Stimulated activated CD4-positive, alpha-beta T cell treated with anti-CD3 and anti-CD28 coated beads, TNF-alpha, amount 100 ng/mL, for 48 hours (primary cell): ENCODE measurements at regions not wholly inside any gene's neighbourhood (a gene's known extent, or its start where the extent isn't known, plus 50 kb on each side); places are given as distances from the start of the nearest gene placed in this dataset.
"Not testable (repeated sequence)": the region's sequence is repeated elsewhere in the genome, so short reads cannot be mapped to it uniquely, and the experiment has no call there.

Experiments
- DNase-seq, 3 donors: peaks; one replicate each; pipeline ENCODE4 v3.0.0-alpha.2; 2020; ENCODE audit warnings: low read depth in 3 of 3

DNA sequence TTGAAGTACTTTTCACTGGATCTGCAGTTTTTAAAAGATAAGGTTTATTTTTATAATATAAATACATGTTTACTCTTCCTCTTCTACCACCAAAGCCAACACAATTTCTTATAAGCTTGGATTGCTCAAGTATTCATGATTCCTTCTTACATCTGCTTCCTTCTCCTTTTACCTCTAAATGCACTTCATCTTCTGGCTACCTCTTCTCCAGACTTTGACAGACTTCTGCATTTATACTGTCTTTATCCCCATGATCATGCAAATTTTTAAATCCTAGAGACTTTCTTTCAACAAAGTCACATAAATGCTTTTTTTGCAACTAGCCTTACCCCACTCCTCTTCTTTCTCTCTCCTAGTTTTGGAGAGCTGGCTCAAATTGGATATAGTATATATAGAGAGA is 142.9 kb downstream of the TFAP2B start:
- no peak for DNase-seq

DNA sequence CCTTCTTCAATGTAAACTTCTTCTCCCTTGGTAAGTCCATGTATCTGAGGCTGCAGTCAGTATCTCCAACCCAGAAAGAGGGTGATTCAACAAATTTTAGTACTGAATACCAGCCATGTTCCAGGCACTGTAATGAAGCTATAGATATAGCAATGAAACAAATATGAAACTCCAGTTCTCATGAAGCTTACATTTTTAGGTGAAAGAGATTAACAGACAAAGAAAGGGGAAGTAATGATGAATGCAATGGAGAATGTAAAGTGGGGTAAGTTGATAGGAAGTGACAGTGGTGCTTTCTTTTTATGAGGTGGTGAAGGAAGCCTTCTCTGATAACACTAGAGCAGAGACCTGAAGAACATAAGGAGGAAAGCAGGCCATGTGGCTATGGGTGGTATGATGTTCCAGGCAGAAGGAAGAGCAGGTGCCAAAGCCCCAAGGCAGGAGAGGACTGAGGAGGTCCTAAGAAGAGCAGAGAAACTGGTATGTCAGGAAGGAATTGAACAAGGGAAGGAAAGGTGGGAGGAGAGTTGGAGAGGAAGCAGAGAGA is 143.6 kb downstream of the TFAP2B start:
- no peak for DNase-seq

DNA sequence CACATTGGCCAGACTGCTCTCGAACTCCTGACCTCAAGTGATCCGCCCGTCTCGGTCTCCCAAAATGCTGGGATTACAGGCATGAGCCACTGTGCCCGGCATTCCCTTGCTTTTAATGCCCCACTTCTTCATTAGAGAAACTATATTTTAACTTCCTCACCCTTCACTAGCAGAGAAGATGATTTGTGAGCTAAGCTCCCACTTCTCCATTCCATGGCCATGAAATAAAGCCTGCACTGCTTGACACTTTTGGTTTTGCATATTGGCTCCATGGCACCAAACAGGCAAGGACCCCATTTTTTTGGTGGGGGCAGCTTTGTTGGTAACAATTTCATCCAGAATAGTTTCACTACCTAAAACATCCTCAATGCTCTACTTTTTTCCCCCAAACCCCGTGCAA is 145.3 kb downstream of the TFAP2B start:
- DNase-seq = no peak

DNA sequence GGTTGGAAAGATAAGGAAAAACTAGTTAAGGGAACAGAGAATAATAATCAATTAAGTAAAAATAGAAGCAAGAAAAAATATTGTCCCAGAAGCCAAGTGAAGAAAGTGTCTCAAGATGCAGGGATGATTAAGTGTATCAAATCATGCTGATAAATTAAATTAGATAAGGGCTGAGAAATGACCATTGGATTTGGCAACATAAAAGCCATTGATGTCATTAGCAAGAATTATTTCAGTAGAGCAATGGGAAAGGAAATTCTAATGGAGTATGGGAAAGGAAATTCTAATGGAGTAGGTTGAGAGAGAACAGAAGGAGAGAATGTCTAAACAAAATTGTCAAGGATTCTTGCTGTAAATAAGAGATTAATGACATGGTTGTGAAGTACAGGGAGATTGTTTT is 146.8 kb downstream of the TFAP2B start:
- DNase-seq = no peak

DNA sequence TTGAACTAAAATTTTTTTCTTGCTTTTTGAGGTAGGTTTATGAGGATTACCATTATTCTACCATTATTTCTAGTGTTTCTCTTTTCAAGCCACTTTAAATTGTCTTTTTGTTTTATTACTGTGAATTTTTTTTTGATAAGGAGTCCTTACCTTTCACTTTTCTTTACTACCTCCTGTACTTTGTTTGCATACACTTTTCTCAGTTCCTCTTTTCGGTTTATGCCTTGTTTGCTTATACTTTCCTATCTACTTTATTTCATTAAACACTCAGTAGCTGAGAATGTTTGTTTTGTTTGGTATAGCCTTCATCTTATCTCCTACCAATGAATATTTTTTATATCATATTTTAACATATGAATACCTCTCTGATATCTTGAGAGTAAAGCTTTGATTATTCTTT is 147.9 kb downstream of the TFAP2B start:
- no peak for DNase-seq

DNA sequence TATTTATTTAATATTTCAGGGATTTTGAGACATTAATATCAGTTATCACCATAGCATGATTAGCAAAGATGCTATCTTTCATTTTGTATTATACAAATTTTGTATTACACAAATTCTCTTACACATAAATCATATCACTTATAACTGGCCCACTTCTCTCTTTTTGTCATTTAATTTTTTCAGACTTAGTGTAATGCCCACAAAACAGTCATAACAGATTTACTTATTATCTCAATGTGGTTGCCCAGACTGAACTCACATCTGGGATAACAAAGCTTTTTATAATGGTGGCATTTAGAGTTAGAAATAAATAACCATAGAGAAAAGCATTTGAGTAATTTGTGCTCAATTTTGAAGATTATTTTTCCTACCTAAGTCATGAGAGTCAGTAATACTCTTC is 148.3 kb downstream of the TFAP2B start:
- DNase-seq = no peak

DNA sequence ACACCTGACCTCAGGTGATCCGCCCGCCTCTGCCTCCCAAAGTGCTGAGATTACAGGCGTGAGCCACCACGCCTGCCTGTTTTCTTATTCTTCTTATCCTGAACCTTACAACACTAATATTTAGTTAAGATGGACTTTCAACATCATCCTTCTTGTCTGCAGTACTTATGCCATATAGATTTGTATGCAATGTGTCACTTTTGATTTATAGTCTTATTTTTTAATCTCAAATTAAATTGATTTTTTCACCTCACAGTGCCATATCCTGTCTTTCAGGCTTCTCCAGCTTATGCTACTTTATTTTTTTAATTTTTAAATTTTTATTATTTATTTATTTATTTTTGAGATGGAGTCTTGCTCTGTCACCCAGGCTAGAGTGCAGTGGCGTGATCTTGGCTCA is 149.6 kb downstream of the TFAP2B start:
- not testable (repeated sequence) for DNase-seq

DNA sequence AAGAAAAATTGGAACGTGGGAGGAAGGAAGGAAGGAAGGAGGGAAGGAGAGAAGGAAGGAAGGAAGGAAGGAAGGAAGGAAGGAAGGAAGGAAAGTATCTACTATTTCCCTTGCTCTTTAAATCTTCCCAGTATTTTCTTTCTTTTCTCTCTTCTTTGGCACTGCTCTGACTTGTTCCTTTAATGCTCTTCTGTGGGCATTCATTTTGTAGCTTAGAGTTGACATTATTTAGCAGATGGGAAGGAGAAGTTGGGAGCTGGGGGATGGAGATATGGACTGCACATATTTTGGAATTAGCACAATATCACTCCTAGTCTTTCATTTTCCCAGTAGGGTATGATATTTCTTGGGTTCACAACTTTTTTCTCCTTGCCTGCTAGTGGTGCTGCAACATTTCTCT is 152.2 kb downstream of the TFAP2B start:
- DNase-seq = no peak

DNA sequence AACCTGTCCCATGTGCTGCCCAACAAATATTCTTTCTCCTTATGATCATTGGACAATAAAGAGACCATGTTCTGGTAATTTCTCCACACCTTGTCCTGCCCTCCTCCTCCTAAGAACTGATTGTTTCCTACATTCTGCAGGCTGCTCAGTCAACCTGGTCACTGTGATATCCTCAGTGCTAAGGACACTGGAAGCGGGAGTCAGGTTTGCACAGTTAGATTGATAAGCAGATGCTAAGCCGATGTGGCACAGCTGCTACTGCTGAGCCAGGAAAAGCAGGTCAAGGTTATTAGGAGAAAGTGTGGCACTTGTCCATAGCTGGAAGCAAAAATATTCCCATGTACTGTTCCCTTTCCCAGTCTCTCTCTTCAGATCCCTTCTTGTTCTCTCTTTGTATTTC is 154.8 kb downstream of the TFAP2B start:
- DNase-seq = no peak

DNA sequence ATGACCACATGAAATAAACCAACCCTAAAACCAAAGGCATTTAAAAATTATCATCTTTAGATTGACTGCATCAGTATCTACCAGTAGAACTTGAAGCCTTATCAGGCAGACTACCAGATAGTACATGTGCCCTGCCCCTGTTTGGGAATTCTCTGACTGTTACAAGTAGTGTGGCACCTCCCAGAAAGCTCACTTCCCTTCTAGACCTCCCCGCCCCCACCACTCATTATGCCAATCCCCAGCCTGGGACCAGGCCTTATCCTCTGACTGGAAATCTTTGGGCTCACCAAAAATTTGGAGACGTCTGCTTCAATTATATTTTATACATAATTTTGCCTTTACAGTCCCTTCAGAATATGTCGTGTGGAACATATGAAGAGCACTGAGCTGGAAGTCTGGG is 155.6 kb downstream of the TFAP2B start:
- DNase-seq = no peak

DNA sequence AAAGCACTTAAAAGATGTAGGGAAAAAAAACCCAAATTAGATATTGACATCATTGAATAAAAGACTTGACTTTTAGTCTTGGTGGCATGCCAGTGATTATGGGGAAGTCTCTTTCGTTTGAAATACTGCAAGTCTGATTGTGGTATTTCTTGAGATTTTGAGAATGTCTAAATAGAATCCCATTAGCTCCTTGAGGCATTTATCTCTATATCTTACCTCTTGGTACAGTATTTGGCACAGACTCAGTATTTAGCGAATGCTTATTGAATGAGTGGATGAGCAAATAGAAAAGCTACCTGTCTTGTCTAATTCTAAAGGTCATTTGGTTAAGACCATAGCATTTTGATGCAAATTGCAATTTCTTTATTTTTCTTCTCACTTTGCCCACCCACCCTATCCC is 156.5 kb downstream of the TFAP2B start:
- no peak for DNase-seq

DNA sequence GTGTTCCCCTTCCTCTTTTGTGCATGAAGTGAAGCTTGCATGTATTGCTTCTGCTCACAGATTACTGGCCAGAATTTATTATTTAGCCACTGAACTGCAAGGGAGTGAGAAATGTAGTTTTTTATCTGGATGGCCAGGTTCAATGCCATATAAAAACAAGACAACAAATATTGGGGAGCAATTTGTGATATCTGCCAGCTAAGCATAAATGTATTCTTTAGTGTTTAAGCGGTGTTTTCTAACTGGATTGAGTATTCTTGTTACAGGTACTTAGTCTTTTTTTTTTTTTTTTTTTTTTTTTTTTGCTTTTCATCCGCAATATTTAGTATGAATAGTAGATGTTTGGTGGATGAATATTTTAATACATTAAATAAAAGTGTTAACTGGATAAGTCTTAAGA is 158.2 kb downstream of the TFAP2B start:
- DNase-seq = no peak

DNA sequence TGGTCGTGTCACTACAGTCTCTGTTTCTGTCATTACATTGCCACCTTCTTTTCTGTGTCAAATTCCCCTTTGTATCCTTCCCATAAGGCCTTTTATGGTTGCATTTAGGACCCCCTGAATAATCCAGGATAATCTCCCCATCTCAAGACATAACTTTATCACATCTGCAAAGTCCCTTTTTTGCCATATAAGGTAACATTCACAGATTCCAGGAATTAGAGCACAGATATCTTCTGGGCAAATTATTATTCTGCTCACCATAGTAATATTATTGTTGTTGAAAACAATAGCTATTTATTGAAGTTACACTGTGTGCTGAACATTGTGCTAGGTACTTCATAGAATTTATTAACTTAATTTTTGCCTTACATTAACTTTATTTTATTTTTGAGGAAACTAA is 159.1 kb downstream of the TFAP2B start:
- DNase-seq = no peak

DNA sequence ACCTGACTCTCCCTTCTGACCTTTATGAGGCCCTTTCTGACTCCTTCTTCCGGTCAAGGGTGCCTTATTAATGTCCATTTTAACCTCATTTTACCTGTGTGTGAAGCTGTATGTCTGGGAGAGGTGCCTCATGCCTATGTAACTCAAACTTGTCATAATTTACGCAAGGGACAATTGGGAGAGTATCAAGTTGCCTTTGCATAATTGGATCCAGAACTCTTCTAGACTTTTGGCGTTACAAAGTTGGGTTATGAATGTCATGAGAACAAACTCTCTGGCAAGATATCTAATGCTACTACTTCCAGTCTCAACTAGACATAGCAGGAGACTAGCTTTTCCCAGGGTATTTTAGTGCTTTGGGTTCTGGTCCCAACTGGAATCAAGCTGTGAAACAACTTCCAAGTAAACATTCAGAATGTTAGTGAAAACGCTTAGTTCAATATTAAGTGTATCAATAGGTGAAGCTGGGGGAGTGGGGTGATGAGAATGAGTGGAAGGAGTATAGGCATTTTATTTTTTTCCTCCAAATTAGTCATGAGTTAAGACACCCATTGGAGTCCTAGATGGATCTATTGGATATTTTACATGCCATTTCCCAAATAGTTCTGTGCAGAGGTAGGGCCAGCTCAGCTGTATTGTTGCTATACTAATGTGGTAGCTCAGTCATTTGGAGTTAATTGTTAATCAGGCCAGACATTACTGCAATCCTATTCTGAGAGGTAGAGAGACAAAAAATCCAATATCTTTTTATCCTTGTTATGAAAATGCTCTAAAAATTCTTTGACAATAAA is 159.9 kb downstream of the TFAP2B start:
- DNase-seq = no peak

DNA sequence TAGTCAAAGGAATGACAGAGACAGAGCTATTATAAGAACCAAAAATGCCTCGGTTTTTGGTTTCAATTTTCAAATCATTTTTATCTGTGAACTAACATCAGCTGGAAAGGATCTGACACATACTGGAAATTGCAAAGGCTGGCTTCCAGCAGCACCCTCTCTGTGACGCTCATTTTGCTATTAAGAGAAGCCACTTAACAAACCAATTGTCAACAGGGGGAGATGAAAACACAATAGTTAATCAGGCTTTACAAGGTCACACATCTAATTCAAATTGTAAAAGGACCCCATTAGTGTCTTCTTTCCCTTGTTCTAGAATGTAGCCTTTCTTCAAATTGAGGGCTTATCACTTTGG is 160.5 kb downstream of the TFAP2B start:
- DNase-seq = no peak

DNA sequence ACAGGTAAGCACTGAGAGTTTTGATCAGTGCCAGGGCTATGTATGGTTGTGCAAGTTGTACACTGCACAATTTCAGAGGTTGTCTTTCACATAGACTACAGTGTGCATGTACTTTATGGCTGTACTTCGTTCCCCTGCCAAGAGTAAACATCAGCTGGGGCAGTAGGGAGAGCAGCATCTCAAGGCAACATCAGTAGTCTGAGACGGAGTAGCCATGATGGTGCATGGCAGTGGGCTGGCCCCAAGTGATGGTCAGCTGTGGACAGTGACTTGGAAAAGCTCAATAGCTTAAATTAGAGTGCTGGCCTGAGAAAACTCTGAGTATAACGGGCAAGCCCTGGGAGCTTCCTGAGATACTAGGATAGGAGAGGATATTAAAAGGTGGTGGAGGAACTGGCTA is 165.5 kb downstream of the TFAP2B start:
- DNase-seq = no peak

DNA sequence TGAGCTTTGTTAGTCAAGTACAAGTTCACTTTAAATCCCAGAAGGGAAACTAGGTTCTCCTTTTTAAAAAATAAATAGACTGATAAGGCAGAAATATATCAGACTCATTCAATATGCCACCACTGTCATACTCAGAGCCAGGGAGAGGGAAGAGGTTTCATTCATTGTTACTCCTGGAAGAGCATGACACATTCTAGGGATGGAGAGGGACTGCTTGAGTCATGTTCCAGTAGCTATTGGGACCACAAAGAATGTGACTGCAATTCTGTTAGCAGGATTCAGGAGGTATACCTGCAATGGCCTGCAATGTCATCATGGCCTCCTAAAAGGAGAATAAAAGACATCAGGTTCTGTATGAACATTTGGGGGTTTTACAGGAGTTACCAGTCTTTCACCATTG is 167.6 kb downstream of the TFAP2B start:
- no peak for DNase-seq

DNA sequence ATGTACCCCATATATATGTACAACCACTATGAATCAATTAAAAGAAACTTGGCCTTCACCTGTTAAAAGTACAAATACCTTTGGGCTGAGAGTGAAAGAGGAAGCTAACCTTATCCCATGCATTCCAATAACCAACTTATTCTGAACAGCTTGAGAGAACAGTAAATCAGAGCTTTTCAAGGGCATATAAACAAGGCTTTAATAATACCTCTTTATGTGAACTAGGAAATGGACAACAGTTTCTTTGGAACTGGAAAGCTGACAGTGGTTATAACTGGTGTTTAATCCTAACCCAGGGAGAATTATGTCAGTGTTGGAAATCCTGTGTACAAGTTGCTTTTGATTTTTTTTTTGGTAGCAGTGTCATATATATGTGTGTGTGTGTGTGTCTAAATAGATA is 170.5 kb downstream of the TFAP2B start:
- DNase-seq = no peak

DNA sequence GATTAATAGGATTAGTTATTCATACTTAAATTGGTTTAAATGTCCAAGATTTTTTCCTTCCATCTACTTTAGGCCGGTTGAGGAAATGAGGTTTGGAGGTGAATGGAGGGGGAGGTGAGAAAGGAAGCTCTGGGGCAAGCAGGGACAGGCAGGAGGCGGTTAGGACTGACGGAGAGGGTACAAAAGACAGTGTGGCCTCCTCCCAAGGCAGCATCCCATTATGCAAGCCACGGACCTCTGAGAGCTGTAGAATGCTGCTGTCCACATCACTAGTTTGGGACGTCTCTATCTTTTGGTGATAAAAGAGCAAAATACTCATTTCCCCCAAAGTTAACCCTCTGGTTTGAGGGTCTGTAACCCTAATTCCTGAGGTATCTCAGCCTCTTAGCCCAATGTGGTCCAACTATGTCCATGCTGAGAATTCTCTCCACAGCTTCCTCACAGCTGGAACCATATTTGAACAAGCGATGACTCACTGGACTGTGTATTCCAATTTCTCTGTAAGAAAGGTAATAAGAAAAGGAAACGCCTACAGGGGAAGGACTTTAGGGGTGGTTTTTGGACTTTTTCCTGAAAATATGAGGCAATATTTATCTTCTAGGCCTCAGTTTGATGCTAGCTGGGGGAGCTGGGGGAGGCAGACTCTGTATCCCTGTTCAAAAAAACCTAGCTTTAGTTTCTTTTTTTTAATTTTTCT is 172.2 kb downstream of the TFAP2B start:
- no peak for DNase-seq

DNA sequence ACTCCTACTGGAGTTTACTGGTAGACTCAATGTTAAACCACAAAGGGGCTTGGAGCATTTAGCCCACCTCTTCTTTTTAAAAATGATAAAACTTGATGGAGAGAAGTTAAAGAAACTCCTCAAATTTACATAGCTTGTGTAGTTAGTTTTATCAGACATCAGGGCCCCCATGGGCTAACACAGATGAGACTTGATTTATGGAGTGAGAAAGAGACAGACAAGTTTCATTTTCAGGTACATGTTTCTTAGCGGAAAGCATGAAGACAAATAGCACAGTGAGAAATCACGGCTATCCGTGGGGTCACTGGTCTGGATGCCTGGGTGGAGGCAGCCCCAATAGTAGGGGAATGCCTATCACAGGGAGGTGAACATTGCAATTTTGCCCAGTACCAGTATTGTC is 173.6 kb downstream of the TFAP2B start:
- DNase-seq = no peak

DNA sequence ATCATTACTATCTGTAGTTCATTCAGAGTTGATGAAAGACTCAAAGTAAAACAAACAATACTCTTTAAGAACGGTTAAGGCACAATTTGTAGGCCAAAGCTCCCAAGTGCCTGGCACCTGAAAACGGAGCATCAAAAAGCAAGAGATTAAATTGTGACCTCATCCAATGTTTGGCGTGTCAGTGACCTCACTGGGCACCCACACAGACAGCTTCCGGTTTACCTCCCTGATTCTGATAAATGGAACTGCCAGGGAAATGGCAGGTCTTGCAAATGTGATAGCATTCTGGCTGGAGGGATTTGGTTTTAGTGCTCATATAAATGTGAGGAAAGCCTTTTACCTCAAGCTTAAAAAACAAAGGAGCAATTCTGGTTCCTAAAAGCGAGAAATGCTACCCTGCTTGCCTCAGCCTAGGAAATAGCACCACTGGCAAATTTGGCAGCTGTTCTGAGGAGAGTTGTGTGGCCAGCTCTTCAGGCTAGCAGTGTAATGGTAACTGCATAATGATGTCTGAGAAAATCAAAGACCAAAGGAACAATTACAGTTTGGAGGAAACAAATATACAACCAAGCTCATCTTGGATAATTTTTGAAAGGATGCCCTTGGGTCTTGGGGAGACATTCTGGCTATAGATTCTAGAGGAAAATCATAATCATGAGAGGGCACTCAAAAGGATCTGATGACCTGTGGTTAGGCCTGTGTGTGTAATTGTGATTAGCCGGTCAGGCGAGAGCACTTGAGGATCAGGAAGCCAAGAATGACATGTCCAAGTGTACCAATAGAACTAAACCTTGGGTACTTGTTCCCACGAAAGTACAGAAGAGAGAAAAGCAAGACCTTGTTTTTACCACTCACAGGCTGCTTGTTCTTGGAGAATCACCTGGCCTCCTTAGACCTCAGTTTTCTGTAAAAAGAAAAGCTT is 174.3 kb downstream of the TFAP2B start:
- DNase-seq = no peak

DNA sequence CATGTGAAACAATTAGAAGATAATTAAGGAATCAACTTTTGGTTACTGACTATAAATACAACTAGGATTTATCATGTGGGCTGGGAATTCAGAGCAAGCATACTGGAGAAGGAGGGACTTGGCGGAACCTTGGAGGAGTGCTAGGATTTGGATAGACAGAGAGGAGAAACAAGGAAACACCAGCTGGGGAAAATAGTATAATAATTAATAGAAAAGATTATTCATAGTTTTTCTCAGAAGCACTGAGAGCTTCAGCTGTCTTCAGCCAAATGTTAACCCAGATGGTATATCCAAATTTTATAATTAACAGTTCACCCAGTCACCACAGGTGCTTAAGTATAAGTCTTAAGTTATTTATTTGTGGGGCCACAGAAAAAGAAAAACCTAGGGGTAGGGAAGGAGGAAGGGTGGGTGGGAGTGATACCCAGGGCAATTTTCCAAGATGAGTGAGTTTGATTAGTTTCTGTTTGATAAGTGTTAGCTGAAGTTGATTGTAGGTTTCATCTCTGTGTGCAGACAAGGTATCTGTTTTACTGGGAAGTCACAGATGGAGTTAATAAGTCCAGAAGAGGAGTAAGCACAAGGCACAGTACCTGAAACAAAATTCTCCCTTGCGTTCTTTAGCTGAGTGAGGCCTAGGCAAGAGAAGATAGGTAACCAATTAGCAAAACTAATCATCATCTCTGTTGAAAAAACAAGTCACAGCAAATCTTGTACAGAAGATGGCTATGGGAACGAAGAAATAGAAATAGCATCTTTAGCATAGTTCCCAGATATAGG is 175.5 kb downstream of the TFAP2B start:
- no peak for DNase-seq
